ENCODE measurements at regions not wholly inside any gene's neighbourhood (a gene's known extent, or its start where the extent isn't known, plus 50 kb on each side); places are given as distances from the start of the nearest gene placed in this dataset.

GRCh38 chr3:21356402-21356801 lies 394.6 kb downstream of the ZNF385D start:
- TF ChIP-seq TAF1 (IDR thresholded peaks at IDR 0.05; ENCODE audit: low read depth), result no peak
- TF ChIP-seq EZH2 (IDR thresholded peaks at IDR 0.05; ENCODE audit: borderline replicate concordance, insufficient read depth, low read length, poor library complexity, severe bottlenecking), result no peak

All from neural cell (in vitro differentiated cells).